Endothelial cell of umbilical vein (primary cell): ENCODE measurements at regions not wholly inside any gene's neighbourhood (a gene's known extent, or its start where the extent isn't known, plus 50 kb on each side); places are given as distances from the start of the nearest gene placed in this dataset.

ENCODE experiments used
- EZH2 ChIP-seq: IDR thresholded peaks from 2 replicates; pipeline ENCODE4 v1.6.1; 2012; ENCODE audit warnings: borderline replicate concordance, low read depth, mild to moderate bottlenecking, moderate library complexity, low read length, inconsistent platforms; ENCODE audit not compliant: severe bottlenecking
- FOS ChIP-seq: IDR thresholded peaks from 2 replicates; pipeline ENCODE4 v1.6.1; 2011; ENCODE audit warnings: mild to moderate bottlenecking, low read length, moderate library complexity, borderline replicate concordance; ENCODE audit not compliant: insufficient read depth
- JUN ChIP-seq: IDR thresholded peaks from 2 replicates; pipeline ENCODE4 v1.6.1; 2011; ENCODE audit warnings: borderline replicate concordance, low read depth; ENCODE audit not compliant: insufficient read length, insufficient read depth
- MYC ChIP-seq: IDR thresholded peaks from one replicate; pipeline ENCODE4 v1.6.1; 2011; ENCODE audit warnings: mild to moderate bottlenecking, low read depth, low read length
- POLR2A ChIP-seq: IDR thresholded peaks from 2 replicates; pipeline ENCODE4 v1.6.1; 2012; ENCODE audit warnings: low read depth, mild to moderate bottlenecking, control low read depth, low read length
- POLR2AphosphoS5 ChIP-seq: IDR thresholded peaks from 2 replicates; pipeline ENCODE4 v1.6.1; 2012; ENCODE audit warnings: low read depth, mild to moderate bottlenecking, control low read depth, low read length, moderate library complexity; ENCODE audit not compliant: insufficient read depth
- TF ChIP-seq, protein P1 (sequence below): IDR thresholded peaks from 2 replicates; pipeline ENCODE4 v1.6.1; 2011; ENCODE audit not compliant: insufficient read depth, insufficient read length
- TF ChIP-seq, protein P2 (sequence below), 2 donors: IDR thresholded peaks; 1 replicate in 1 of 2; 2 replicates in 1 of 2; pipeline ENCODE4 v1.5.1; 2011; ENCODE audit warnings: low read length in 2 of 2, mild to moderate bottlenecking in 2 of 2, moderate library complexity in 2 of 2, control low read depth in 1 of 2, inconsistent platforms in 1 of 2, low read depth in 1 of 2; ENCODE audit not compliant: insufficient read depth in 1 of 2; ENCODE audit errors: extremely low read depth in 1 of 2

GRCh38 chr11:115581871-115582639, 77.8 kb upstream of the CADM1 start:
- TF ChIP-seq, protein P1, sequence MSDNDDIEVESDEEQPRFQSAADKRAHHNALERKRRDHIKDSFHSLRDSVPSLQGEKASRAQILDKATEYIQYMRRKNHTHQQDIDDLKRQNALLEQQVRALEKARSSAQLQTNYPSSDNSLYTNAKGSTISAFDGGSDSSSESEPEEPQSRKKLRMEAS: no peak
- TF ChIP-seq, protein P2, sequence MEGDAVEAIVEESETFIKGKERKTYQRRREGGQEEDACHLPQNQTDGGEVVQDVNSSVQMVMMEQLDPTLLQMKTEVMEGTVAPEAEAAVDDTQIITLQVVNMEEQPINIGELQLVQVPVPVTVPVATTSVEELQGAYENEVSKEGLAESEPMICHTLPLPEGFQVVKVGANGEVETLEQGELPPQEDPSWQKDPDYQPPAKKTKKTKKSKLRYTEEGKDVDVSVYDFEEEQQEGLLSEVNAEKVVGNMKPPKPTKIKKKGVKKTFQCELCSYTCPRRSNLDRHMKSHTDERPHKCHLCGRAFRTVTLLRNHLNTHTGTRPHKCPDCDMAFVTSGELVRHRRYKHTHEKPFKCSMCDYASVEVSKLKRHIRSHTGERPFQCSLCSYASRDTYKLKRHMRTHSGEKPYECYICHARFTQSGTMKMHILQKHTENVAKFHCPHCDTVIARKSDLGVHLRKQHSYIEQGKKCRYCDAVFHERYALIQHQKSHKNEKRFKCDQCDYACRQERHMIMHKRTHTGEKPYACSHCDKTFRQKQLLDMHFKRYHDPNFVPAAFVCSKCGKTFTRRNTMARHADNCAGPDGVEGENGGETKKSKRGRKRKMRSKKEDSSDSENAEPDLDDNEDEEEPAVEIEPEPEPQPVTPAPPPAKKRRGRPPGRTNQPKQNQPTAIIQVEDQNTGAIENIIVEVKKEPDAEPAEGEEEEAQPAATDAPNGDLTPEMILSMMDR (IDR thresholded peaks at IDR 0.05; ENCODE audit: extremely low read depth in 1 of 2, insufficient read depth in 1 of 2, low read depth in 1 of 2, low read length in 2 of 2): no peak
- TF ChIP-seq POLR2AphosphoS5 (no peak), EZH2 (no peak), POLR2A (no peak), MYC (no peak), FOS (no peak), JUN (no peak)
